Fibroblast of lung (primary cell): ENCODE measurements at regions not wholly inside any gene's neighbourhood (a gene's known extent, or its start where the extent isn't known, plus 50 kb on each side); places are given as distances from the start of the nearest gene placed in this dataset.

Experiments
- EZH2 ChIP-seq: IDR thresholded peaks from 2 replicates; pipeline ENCODE4 v1.5.1; 2012; ENCODE audit warnings: low read length, control low read depth, mild to moderate bottlenecking; ENCODE audit errors: missing control alignments
- TF ChIP-seq, protein P1 (sequence below), 2 donors: IDR thresholded peaks in 1 of 2; conservative IDR thresholded peaks in 1 of 2; 1 replicate in 1 of 2; 2 replicates in 1 of 2; pipeline ENCODE4 v1.5.1; 2011 to 2012; ENCODE audit warnings: low read length in 2 of 2, control low read depth in 1 of 2, inconsistent platforms in 1 of 2, low read depth in 1 of 2, mild to moderate bottlenecking in 1 of 2

DNA sequence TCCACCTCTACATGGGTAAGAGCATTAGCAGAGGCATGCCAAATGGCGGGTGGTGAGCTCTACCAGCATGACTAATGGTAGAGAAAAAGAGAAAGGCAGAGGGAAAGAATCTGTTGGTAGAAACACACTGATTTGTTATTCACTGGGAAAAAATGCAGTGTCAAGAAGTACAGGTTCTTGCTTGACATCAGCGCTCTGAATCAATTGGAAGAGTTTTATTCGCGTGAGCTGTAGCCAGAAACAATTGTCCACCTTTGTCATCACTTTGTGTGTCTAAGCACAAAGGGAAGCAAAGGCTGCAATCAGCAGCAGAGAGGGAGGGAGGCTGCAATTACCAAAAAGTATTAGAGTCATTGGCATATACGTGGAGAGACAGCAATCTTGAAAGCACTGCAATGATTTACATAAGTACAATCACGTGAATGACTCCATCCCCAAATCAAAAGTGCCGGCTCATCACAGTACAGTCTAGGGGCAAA, 67.7 kb upstream of the HS3ST1 start:
- TF ChIP-seq, protein P1, sequence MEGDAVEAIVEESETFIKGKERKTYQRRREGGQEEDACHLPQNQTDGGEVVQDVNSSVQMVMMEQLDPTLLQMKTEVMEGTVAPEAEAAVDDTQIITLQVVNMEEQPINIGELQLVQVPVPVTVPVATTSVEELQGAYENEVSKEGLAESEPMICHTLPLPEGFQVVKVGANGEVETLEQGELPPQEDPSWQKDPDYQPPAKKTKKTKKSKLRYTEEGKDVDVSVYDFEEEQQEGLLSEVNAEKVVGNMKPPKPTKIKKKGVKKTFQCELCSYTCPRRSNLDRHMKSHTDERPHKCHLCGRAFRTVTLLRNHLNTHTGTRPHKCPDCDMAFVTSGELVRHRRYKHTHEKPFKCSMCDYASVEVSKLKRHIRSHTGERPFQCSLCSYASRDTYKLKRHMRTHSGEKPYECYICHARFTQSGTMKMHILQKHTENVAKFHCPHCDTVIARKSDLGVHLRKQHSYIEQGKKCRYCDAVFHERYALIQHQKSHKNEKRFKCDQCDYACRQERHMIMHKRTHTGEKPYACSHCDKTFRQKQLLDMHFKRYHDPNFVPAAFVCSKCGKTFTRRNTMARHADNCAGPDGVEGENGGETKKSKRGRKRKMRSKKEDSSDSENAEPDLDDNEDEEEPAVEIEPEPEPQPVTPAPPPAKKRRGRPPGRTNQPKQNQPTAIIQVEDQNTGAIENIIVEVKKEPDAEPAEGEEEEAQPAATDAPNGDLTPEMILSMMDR (conservative IDR thresholded peaks at IDR 0.05 in 1 of 2, IDR thresholded peaks at IDR 0.05 in 1 of 2; ENCODE audit: low read depth in 1 of 2, low read length in 2 of 2): no peak
- no peak for TF ChIP-seq EZH2
